HG03575 (cell line): ENCODE measurements at regions not wholly inside any gene's neighbourhood (a gene's known extent, or its start where the extent isn't known, plus 50 kb on each side); places are given as distances from the start of the nearest gene placed in this dataset.
"Not testable (repeated sequence)": the region's sequence is repeated elsewhere in the genome, so short reads cannot be mapped to it uniquely, and the experiment has no call there.

Source experiments
- ATAC-seq: cut with Tn5 transposase; IDR thresholded peaks from one replicate; pipeline ENCODE4 v1.9.1; 2021; ENCODE audit not compliant: unreplicated experiment, insufficient number of reproducible peaks, low FRiP score; ENCODE audit errors: extremely low read depth

DNA sequence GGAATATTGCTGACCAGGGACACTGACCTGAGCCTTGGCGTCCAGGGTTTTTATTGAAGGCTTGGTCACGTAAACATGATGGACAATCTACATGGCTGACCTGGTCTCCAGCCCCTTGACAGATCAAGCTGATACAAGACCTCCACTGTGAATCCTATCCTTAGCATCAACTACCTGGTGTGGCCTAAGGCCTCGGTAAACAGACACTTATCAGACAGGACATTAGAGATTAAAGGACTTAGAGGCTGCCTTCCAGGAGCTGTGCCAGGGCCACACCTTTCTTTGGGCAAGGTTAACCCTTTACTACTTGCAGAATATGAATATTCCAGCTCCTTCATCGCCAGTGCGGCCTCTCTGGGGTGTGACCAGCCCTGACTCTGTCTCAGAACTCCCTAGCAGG is 104.9 kb upstream of the FOXA2 start:
- no peak for ATAC-seq

DNA sequence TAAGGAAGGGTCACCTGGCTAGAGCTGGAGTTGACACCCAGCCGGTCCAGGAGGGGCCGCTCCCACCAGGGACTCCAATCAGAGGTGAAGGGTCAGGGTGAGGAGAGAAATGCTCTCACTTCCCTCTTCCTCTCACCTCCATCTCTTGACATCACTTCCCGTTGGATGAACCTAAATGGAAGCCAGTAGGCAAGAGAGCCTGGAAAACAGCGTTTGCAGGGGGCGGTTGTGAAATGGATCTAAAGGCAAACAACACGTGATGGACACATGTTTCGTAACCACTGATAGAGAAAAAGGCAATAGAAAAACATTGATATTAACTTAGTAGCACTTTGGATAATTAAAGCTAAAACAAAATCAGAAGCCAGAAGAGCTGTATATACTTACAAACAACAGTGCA is 105.6 kb upstream of the FOXA2 start:
- no peak for ATAC-seq

GRCh38 chr20:22690616-22691179 is 106.3 kb upstream of the FOXA2 start:
- ATAC-seq = no peak

- no peak for ATAC-seq
Measured at GRCh38 chr20:22691369-22692118, 107.2 kb upstream of the FOXA2 start.

- no peak for ATAC-seq
Measured at GRCh38 chr20:22692119-22692475, 107.7 kb upstream of the FOXA2 start.

- not testable (repeated sequence) for ATAC-seq
Measured at GRCh38 chr20:22692620-22693019, 108.2 kb upstream of the FOXA2 start.

GRCh38 chr20:22696759-22697158 is 112.4 kb upstream of the FOXA2 start:
- no peak for ATAC-seq

- no peak for ATAC-seq
Measured at GRCh38 chr20:22698259-22698842, 114.0 kb upstream of the FOXA2 start.

DNA sequence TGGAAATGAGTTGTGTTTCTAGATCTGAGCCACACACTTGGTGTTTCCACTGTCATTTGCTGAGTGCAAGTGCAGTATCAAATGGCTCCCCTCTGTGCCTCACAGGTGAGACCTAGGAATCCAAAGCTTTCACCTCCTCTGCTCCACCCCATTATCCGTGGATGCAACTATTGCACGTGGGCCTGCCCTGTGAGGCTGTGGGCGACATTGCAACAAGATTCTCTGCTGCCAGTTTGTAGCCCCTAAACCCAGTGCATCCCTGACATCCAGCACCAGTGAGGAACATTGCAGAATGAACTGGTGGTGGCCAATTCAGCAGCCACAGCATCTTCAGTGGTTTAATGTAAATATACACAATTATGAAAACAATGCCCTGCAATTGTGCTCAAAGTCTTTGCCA is 115.0 kb upstream of the FOXA2 start:
- no peak for ATAC-seq

- no peak for ATAC-seq
Measured at GRCh38 chr20:22700367-22700766, 116.0 kb upstream of the FOXA2 start.

DNA sequence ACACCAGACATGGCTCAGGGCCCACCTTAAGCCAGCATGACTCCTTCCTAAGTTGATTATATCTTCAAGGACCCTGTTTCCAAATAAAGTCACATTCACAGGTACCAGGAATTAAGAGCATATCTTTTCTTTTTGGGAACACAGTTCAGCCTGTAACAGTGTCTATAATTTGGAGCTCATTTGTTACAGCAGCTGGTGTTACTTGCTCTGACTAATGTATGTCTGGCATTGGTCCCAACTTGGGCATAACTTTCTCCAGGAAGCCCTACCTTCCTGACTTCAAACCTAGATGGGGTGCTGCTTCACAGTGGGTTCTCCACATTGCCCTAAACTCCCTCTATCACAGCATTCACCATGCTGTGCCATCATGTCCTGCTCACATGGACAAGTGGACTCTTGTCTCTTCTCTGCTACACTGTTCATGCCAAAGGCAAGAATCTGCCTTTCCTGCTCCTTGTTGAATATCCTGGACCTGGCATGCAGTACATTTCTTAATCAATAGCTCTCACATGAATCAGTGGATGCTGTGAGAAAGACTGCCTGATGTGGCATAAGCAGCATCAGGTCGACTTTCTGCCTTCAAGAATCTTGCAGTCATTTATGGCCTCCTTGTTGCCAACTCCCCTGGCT is 117.4 kb upstream of the FOXA2 start:
- no peak for ATAC-seq

DNA sequence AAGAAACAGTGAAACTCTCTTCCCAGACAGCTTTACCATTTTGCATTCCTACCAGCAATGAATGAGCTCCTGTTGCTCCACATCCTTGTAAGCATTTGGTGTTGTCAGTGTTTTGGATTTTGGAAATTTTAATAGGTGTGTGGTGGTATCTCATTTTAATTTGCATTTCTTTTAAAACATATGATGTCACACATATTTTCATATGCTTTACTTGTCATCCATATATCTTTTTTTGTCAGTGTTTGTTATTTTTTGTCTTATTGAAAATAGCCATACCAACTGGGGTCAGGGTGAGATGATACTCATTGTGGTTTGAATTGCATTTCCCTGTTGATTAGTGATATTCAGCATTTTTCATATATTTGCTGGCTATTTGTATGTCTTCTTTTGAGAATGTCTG is 119.5 kb upstream of the FOXA2 start:
- ATAC-seq = no peak

GRCh38 chr20:22711971-22712755 is 127.8 kb upstream of the FOXA2 start:
- ATAC-seq = no peak

GRCh38 chr20:22716821-22717351 is 132.5 kb upstream of the FOXA2 start:
- ATAC-seq = no peak

- no peak for ATAC-seq
Measured at GRCh38 chr20:22717466-22717865, 133.1 kb upstream of the FOXA2 start.

DNA sequence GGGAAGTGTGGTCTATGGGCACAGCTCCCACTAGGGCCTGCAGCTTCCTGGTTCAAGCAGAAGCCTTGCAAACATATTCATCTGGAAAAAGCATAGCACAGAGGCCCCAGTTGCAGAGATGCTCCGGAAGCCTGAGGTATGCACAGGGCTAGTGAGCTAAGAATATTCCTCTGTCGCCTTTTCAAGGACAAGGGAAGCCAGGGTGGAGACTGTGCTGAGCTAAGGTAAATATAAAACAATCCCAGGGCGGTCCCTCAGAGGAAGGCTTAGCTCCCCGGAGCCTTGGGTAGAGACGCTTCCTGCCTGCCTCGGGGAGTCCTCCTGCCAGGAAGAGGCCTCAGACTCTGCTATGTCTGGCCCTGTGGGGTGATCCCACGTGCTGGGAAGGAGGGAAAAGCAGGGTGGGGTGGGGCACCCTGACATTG is 134.8 kb upstream of the FOXA2 start:
- ATAC-seq = no peak

- ATAC-seq = no peak
Measured at GRCh38 chr20:22720206-22720605, 135.8 kb upstream of the FOXA2 start.

GRCh38 chr20:22722811-22723210 is 138.4 kb upstream of the FOXA2 start:
- ATAC-seq = no peak

- no peak for ATAC-seq
Measured at GRCh38 chr20:22723659-22724058, 139.3 kb upstream of the FOXA2 start.
